ENCODE measurements at regions not wholly inside any gene's neighbourhood (a gene's known extent, or its start where the extent isn't known, plus 50 kb on each side); places are given as distances from the start of the nearest gene placed in this dataset.

DNA sequence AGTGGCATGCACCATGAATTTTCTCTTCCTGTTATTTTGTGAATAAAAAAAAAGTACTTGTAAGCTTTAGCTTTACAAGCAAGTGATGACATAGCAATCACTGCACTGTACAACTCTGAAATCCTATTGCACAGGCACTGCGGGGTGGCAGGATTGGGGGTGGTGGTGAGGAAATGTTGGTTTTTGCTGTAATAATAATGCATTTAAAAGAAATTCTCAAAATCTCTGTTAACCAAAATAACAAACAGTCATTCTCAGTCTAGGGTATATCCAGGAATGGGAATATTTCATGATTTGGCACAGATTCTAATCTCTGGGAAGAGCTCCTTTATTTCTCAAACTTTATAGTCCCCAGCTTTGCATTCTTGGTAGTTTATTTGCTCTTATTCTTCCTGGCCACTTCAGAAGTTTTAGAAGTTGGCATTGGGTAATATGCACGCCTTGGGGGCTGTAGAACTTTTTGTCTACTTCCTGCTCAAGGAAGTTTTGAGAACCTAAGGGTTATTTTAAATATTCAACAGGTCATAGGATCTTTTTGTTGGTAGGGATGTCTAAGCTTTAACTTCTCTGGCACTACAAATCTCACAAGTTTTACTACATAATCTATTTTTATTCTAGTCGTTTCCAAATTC is 353.0 kb upstream of the KLF12 start:
- no peak for DNase-seq (ENCODE audit: low spot score)

DNA sequence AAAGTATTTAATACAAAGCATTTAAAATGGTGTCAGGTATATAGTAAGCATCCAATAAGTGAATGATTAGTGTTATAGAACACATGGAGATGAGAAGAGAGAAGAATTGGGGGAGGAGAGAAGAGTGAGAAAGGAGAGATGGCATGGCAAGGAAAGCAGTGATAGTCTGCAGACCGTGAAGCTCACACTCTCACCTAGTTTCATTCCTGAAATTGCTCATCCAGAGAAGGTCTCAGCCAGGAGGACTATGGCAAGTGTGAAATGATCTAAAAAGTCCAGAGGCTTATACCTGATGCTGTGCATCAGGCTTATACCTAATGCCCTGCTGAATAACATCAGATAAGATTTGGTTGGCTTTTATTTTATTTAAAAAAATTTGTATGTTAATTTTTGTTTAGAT is 351.6 kb upstream of the KLF12 start:
- no peak for DNase-seq (ENCODE audit: low spot score)

DNA sequence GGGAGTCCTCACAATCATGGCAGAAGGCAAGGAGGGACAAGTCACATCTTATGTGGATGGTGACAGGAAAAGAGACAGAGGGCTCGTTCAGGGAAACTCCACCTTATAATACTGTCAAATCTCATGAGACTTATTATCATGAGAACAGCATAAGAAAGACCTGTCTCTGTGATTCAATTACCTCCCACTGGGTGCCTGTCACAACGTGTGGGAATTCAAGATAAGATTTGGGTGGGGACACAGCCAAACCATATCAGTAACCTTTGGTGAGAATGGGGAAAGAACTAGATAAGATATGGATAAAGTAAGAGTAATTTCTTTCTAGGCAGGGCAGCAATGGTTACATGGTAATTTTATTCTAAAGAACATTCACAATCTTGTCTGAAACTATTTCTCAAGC is 344.9 kb upstream of the KLF12 start:
- no peak for DNase-seq (ENCODE audit: low spot score)

DNA sequence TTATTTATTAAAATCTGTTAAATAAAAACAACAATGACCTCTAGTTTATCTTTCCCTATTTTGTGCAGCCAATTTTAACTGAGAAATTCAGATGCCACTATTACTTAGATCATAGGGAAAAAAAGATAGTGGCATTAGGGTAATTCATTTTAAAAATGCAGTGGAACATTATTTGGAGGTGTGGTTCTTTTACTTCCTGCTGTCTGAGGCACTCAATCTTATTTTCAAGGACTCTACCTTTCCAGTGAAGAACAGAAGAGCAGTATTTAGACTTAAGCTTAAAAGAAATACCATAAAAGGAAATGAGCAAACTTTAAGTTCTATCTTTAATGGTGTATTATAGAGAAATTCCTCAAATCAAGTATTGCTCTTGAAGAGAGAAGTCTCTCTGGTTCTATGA is 342.6 kb upstream of the KLF12 start:
- no peak for DNase-seq (ENCODE audit: low spot score)

DNA sequence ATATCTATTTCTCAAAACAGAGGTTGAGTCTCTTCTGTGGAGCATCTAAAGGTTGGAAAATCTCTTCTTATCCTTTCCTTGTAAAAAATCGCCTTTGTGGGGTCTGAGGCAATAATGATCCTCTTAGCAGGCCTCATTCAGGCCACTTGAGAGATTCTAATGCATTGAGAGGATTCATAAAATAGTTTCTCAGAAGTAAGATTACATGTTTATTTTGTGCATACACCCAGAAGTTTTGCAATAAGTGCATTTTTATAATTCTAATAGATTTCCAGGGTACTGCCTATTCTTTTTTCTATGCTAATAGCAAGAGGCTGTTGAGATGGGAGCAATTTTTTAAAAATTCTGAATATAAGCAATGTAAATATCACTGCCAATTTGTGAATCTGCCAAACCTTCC is 342.2 kb upstream of the KLF12 start:
- DNase-seq (ENCODE audit: low spot score): peak; percentile 11

DNA sequence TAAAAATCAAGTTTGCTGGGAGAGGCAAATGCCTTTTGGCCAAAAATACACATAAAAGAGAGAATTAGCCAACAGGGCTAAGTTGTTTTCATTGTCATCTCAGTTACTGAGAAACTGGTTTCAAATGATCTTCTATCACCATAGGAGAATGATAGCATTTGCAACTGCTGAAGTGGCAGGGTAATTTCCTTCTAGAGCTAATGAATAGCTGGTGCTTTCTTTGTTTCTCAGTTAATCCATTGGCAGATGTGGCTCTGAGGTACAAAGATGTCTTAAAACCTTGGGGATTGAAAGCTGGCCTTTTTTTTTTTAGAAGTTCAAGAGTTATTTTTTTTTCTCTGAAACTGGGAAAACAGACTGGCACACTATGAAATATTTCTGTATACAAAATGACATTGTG is 332.7 kb upstream of the KLF12 start:
- DNase-seq (ENCODE audit: low spot score): no peak

DNA sequence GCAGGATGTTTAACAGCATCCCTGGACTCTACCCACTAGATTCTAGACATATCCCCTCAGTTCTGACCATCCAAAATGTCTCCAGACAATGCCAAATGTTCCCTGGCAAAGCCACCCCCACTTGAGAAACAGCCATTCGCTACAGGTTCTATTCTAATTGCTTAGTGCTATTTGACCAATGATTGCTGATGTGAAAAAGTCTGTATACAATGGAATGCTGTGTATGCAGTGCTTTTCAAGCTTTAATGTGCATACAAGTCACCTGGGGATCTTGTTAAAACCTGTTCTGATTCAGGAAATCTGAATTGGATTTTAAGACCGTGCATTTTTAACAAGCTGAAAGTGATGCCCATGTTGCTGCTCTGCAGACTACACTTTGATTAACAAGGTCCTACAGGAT is 331.8 kb upstream of the KLF12 start:
- DNase-seq (ENCODE audit: low spot score): no peak

DNA sequence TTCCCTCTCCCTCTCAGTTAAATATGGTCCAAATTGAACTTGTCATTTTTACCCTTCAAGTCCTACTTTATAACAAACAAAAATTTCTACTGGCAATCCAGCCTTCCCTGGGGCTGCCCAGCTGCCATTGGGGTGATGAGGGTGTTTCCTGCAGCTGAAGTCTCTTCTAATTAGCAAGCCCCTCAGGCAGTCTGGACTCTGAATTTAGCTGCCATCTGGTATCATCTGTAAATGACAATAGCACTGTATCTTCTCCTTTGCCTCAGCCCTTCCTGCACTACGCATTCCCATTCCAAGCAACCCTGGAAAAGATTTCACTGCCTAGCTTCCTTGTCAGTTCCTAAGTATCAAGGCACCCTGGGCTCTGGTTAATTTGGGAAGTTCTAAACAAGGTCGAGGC is 331.1 kb upstream of the KLF12 start:
- no peak for DNase-seq (ENCODE audit: low spot score)

DNA sequence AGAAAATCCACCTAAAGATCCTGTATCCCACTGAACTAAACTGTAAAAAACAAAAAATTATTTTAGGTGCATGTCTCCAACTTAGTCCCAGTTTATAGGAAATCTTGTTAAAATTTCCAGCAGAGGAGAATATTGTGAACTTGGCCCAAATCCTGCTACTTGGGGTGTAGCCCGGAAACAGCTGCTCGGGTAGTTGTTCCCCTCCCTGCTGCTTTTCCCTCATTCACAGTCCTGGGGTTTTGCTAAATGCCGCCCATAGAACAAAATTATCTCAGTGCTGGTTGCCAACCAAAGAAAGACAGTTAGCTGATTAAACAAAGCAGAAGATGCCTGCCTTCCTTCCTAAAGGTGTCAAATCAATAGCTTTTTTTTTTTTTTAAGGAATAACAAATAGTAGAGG is 330.5 kb upstream of the KLF12 start:
- DNase-seq (ENCODE audit: low spot score): peak; percentile 53

DNA sequence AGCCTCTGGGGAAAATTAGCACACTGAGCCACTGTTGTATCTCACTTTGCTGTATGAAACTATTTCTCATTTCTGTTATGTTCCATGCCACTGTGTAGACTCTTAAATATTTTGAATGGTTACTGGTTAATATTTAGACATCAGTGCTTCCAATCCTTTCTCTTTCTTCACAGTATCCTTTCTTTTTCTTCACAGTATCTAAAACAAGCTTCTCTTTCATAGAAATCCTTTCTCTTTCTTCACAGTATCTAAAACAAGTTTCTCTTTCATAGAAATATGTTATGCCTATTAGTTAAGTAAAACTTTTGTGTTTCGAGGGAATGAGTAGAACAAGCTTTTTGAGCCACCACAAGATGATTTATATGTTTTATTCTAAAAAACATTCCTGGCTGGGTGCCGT is 326.8 kb upstream of the KLF12 start:
- DNase-seq (ENCODE audit: low spot score): no peak

DNA sequence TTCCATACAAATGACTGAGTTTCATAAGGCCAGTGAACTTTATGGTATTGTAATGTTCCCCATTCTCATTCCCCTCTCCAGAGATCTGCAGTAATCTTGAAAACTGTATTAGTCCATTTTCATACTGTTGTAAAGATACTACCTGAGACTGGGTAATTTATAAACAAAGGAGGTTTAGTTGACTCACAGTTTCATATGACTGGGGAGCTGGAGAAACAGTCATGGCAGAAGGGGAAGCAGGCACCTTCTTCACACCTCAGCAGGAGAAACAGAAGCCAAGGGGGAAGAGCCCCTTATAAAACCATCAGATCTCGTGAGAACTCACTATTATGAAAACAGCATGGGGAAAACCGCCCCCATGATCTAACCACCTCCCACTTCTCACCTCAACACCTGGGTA is 318.7 kb upstream of the KLF12 start:
- no peak for DNase-seq (ENCODE audit: low spot score)

DNA sequence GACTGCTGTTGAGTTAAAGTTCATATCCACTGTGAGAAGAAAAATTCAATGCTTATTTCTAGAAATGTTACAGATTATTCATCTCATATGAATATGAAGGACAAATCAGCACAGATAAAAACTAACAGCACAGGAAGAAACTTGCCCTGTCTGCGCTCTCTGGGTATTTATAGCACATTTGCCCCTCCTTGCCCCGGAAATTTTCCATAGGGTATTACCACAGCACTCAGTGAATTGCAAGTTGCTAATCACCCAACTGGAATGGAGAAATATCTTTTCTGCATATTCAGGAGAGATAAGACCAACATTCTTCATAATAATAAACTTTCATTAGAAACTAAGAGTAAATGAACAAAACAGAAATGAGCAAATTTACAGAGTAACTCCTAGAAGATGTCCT is 318.0 kb upstream of the KLF12 start:
- DNase-seq (ENCODE audit: low spot score): no peak

DNA sequence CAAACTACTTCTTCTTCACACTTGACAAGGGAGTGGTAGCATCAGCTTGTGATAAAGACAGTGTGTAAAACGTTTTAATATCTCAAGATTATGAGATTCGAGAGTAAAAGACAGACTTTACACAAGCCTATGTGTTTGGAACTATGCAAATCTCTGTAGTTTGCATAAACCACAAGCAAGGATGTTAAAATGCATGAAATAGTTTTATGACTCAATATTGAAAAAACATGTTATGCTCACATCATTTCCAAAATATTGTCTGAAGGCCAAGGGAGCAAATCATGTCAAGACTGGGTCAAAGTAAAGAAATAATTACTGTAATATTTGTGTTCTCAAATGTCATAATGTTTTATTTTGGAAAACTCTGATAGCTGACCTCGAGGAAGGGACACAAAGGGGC is 316.8 kb upstream of the KLF12 start:
- DNase-seq (ENCODE audit: low spot score): no peak

DNA sequence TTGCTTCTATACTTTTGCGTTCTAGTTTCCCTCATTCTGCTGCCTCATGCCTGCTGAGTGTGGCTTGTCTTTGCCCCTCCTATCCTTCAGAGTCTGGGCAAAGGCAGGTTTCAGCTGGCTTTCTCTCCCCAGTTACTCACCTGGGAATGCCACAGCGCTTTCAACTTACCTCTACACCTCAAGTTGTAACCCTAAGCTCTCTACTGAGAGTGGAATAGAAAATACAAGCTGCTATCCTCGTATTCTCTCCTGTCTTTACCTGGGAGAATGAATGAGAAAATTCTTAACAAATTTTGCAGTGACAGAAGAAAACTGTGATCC is 316.3 kb upstream of the KLF12 start:
- DNase-seq (ENCODE audit: low spot score): no peak

DNA sequence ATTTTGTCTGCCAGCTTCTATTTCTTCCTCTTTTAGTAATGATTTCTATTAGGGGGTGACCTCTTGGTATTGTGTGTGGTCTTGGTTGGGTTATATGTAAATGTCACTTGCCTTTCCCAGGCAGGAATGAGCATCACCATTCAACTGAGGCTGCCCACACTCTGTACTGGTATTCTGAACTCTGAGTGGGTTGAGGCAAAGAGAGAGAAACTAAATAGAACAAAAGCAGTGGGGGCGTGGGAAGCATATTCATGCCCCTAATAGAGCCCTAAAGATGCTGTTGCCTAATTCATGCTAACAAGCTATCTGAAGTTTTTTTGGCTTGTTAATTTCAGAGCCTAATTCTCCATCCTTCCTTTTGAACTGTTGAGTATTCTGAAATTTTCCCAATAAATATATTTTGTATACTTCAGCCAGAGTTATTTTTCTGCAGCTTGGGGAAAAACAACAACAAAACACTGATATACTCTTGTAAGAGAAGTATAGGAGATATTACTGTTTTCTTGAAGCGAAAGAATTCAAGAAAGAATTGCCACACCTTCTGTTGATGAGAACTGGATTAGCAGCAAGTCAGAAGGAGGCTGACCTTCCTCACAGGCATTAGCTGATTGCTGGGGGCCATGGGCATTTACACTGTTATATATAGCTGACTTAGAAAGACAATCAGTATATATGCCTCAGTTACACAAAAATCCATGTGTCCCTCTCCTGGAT is 315.8 kb upstream of the KLF12 start:
- DNase-seq (ENCODE audit: low spot score): no peak

DNA sequence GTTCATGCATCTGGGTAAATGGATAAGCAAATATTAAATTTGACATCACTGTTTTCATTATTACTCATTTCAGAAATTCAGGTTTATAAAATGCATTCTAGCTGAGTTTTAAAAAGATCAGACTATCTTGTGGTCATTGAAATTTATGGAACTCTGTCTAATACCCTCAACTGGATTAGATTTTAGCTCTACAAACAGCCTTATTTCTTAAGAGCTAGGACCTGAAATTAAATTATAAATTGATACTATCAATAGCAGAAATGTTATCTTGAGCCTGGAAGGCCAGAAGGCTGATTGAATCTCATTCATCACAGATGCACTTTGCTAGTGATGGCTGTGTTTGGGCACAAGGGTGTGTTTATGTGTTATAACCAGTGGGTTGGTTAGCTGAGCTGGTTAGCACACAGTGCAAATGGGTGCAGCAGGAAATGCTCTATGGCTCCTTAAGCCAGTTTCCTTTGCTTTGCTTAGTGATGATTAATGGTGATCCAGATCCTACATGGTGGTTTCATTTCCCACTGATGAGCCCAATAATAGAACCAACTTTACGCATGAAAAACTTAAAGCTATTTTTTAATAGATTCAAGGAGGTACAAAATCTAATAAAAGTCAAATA is 310.8 kb upstream of the KLF12 start:
- no peak for DNase-seq (ENCODE audit: low spot score)

DNA sequence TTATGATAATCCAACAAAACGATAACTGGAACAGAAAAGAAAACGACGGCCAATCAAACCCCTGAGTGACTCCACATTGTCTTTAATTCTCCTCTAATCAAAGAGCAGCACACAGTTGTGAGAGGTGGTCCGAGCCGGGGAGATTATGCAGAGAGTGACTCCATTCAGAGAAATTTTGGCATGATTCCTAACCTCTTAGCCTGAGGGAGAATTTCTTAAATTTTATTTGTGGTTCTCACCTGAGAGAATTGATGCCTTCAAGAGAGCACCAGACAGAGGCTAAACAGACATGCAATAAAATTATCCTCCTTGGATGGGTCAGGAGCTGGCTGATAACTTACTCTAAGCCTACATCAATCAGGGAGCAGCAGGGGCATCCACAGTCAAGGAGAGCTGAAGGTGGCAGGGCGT is 310.0 kb upstream of the KLF12 start:
- DNase-seq (ENCODE audit: low spot score): peak; percentile 29

DNA sequence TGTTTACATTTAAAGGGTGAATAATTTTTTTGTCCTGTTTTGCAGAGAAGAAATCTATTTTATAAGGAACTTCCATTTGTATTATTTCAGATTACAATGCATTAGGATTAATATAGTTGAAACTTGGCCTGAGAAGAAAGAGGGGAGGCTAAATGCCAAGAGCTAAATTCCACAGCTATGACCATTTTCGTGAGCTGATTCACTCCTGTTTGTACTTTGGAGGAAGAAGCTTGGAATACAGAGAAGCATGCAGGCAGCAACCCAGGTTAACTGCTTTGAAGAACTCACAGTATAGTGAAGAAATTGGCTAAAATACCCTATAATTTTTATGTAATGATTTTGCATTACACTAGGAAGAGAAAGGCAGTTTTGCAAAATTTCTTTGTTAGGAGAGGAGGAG is 309.4 kb upstream of the KLF12 start:
- peak; percentile 73 for DNase-seq (ENCODE audit: low spot score)

DNA sequence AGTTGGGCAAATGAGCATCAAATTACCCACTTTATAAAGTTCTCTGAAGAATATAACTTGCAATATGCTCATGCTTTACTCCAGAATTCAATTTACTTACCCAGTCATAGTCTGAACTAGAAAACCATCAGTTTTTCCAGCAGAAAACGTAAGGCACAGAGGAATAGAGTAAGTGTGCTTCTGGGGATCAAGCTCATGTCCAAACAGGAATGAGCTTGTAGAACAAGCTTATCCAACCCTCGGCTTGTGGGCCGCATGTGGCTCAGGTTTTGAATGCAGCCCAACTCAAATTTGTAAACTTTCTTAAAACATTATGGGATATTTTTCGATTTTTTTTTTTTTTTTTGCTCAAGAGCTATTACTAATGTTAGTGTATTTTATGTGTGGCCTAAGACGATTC is 308.5 kb upstream of the KLF12 start:
- DNase-seq (ENCODE audit: low spot score): no peak

DNA sequence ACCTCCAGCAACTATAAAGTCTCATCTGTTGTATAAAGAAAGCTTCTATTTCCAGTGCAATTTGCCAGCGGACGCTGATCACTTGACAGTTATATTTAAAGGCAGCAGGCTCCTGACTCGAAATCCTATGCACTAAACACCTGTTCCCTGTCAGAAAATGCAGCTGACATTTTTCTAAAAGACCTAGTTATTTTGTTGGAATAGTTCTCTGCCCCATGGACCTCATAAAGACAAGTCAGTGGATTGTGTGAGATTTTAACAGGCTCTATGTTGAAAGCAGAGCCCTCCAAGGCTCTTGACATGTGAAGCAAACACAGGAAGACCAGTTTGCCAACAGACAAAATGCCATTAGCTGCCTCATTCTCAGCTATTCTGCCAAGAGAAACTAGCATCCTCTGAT is 304.7 kb upstream of the KLF12 start:
- DNase-seq (ENCODE audit: low spot score): no peak

DNA sequence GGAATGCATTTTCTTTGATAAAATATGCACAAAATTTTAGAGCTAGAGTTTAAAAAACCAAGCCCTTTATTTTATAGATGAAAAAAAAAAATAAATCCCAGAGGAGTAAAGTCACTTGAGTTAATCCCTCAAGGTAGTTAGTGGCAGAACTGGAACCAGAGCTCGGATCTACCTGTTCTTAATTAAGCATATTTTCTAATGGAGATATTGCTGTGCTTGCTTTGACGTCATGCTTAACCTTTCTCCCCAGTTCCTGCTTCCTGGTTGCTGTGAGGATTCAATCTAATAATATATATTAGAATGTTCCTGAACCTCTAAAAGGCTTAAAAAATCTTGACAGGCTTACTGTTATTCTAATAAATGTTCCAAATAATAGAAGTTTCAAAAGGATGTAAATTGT is 300.6 kb upstream of the KLF12 start:
- DNase-seq (ENCODE audit: low spot score): no peak

DNA sequence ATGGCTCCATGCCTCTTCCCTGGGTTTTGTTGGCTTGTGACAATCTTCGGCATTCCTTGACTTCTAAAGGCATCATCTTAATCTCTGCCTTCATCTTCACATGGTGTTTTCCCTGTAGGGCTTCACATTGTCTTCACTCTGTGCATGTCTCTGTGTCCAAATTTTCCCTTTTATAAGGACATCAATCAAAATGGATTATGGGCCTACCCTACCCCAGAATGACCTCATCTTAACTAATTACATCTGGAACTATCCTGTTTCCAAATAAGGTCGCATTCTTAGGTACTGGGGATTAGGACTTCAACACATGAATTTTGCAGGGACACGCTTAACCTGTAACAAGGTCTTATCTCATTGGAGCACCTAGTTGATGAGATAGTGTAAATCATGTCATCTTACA is 290.3 kb upstream of the KLF12 start:
- DNase-seq (ENCODE audit: low spot score): no peak

DNA sequence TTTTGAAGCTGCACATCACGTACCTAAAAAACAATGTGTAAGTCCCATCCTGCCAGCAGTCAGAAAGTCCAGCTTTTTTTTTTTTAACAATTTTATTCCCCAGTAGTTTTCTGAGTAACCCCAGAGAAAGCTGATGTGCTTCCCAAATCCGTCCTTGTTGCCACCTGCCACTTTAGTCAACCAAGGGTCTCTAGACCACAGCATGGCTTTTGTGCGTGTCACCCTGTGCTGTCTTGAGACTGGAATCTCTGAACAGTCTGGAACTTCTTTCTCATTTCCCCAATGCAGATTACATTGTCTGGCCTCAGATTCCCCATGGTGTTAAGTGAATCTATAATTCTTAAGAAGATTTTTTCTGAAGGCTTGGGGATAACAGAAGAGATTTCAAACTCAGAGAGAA is 289.2 kb upstream of the KLF12 start:
- DNase-seq (ENCODE audit: low spot score): no peak

DNA sequence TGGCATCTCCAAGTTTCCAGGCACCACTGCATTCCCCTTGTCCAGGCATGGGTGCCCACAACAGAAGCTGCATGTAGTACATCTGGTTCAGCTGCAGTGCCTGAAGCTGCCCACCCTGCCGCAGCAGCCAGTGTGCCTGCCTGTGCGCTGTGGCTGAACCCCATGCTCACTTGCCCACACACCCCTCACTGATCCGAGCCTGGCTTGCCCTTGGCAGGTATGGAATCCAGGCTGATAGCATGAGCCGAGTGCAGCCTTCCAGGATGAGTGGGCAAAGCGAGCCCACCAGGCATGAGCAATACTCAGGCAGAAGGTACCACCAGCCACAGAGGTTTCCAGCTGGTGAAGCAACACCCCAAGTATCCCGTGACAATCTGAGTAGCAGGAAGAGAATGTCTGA is 280.3 kb upstream of the KLF12 start:
- DNase-seq (ENCODE audit: low spot score): no peak
